ENCODE measurements at regions not wholly inside any gene's neighbourhood (a gene's known extent, or its start where the extent isn't known, plus 50 kb on each side); places are given as distances from the start of the nearest gene placed in this dataset.

DNA sequence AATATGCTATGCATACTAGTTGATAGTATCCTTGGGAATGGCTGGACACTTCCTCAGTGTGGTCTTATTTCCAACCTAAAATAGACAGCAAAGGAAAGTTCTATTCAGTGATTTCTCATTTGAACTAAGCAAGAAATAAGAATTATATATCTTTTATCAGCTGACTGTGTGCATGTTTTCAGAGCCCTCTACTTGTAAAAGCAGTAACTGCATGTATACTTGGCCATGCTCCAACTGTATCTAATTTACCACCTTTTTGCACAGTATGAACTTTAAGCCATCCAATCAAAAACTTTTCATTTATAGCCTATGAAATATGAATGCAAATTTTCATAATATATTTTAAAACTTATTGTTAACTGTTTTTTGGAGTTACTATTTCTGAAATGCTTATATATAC is 136.4 kb upstream of the PCDH9 start:
- TF ChIP-seq, protein P1, sequence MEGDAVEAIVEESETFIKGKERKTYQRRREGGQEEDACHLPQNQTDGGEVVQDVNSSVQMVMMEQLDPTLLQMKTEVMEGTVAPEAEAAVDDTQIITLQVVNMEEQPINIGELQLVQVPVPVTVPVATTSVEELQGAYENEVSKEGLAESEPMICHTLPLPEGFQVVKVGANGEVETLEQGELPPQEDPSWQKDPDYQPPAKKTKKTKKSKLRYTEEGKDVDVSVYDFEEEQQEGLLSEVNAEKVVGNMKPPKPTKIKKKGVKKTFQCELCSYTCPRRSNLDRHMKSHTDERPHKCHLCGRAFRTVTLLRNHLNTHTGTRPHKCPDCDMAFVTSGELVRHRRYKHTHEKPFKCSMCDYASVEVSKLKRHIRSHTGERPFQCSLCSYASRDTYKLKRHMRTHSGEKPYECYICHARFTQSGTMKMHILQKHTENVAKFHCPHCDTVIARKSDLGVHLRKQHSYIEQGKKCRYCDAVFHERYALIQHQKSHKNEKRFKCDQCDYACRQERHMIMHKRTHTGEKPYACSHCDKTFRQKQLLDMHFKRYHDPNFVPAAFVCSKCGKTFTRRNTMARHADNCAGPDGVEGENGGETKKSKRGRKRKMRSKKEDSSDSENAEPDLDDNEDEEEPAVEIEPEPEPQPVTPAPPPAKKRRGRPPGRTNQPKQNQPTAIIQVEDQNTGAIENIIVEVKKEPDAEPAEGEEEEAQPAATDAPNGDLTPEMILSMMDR (optimal IDR thresholded peaks at IDR 0.05 in 1 of 3, IDR thresholded peaks at IDR 0.05 in 1 of 3, conservative IDR thresholded peaks at IDR 0.05 in 1 of 3; ENCODE audit: extremely low read depth in 1 of 3, insufficient read depth in 2 of 3, low read length in 3 of 3) = no peak
- no peak for TF ChIP-seq EZH2 (IDR thresholded peaks at IDR 0.05; ENCODE audit: low read length)

Data from keratinocyte (primary cell).